ENCODE measurements at regions not wholly inside any gene's neighbourhood (a gene's known extent, or its start where the extent isn't known, plus 50 kb on each side); places are given as distances from the start of the nearest gene placed in this dataset.

DNA sequence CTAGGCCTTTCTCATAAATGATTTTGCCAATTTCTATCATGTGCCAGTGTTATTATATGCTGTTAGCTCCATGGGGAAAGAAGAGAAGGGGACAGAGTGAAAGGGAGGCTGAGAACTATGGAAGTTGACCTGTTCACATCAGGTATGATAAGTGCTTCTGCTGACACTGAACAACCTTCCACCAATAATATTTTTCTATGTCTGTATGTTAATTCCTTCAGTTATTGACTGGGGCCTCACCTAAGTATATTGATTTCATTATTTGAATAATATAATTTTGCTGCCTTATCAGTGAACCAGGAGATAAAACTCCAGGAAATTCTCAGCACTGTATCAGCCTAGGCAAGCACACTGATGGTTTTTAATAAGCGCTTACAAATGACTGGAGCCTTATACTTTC, 262.8 kb downstream of the SNCA start:
- Histone ChIP-seq H3K4me3 (ENCODE audit: low read depth, low read length) (no peak overlapping the region), H3K36me3 (replicated peaks) (no peaks in the 10 kb centered on the region), H3K27ac (no peak overlapping the region), H3K27me3 (replicated peaks) (no peaks in the 10 kb centered on the region)
- no peak for DNase-seq
- TF ChIP-seq, protein P1, sequence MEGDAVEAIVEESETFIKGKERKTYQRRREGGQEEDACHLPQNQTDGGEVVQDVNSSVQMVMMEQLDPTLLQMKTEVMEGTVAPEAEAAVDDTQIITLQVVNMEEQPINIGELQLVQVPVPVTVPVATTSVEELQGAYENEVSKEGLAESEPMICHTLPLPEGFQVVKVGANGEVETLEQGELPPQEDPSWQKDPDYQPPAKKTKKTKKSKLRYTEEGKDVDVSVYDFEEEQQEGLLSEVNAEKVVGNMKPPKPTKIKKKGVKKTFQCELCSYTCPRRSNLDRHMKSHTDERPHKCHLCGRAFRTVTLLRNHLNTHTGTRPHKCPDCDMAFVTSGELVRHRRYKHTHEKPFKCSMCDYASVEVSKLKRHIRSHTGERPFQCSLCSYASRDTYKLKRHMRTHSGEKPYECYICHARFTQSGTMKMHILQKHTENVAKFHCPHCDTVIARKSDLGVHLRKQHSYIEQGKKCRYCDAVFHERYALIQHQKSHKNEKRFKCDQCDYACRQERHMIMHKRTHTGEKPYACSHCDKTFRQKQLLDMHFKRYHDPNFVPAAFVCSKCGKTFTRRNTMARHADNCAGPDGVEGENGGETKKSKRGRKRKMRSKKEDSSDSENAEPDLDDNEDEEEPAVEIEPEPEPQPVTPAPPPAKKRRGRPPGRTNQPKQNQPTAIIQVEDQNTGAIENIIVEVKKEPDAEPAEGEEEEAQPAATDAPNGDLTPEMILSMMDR (IDR thresholded peaks at IDR 0.05; ENCODE audit: low read depth, low read length, missing control alignments): no peak
- in situ Hi-C loops (cut with HindIII; ENCODE audit: low pct_ligation_motif_present, low sequenced_read_pairs): no loop called here

DNA sequence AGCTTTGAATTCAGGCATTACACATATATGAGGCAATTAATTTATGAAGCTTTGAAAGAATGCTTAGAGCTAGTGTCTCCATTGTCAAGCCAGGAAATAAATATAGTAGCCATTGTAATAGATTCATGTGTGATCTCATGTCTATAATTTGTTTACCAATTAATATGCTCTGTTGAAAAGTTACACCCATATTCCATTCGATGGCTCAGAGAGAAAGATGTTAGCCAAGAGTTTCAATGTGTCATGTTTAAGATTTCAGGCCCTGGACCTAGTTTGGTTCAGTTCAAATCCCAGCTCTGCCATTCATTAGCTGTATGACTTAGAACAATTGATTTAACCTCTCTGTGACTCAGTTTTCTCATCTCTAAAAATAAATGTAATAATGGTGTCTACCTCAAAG, 263.3 kb downstream of the SNCA start:
- Histone ChIP-seq H3K27me3 (replicated peaks) (no peaks in the 10 kb centered on the region), H3K27ac (no peak overlapping the region), H3K4me3 (ENCODE audit: low read depth, low read length) (no peak overlapping the region), H3K36me3 (replicated peaks) (no peaks in the 10 kb centered on the region)
- in situ Hi-C loops (cut with HindIII; ENCODE audit: low pct_ligation_motif_present, low sequenced_read_pairs): no loop called here
- TF ChIP-seq, protein P1 (IDR thresholded peaks at IDR 0.05; ENCODE audit: low read depth, low read length, missing control alignments): no peak
- no peak for DNase-seq

DNA sequence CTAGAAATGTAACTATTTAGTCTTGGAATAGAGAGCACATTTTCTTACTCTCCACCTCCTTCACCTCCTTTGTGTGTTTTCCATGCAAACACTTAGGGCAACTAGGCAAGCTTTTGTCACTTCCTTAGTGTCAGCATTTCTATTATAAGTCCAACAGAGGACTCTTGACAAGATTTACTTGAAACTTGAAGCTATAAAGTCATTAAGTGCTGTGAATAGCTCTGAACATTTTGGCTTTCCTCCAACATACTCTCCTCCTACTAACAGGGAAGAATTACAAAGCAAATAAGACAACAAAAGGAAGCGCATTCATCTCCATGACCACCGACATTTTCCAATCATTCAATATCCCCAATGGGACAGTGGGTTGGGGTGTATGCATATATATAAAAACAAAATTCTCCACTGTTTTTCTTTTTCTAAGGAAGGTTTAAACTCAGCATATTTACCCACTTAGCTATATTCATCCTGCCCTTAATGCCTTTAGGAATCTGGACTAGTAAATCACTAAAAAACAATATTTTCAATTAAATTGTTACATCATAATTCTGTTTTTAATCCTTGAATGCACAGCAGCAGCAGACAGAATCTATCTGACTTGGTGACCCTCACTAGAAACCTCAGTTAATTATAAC, 264.6 kb downstream of the SNCA start:
- in situ Hi-C loops (cut with HindIII; ENCODE audit: low pct_ligation_motif_present, low sequenced_read_pairs): no loop called here
- TF ChIP-seq, protein P1 (IDR thresholded peaks at IDR 0.05; ENCODE audit: low read depth, low read length, missing control alignments): no peak
- Histone ChIP-seq H3K36me3 (replicated peaks) (no peaks in the 10 kb centered on the region), H3K27ac (no peak overlapping the region), H3K4me3 (ENCODE audit: low read depth, low read length) (no peak overlapping the region), H3K27me3 (replicated peaks) (no peaks in the 10 kb centered on the region)
- DNase-seq: no peak

DNA sequence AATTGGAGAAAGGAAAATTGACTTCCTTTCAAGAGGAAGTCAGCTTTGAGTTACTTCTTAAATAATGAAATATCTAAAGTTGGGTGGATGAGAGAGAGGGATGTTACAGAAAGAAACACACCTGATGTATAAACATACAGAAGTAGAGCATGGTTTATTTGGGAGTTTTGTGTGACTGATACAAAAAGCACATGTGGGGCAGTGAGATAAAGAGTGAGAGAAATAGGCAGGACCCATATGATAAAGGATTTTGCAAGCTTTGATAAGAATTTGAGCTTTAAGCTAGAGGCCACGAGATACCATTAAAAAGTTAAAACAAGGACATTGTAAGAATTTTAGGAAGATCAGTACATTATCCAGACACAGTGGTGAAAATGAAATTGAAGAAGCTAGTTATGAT, 263.3 kb upstream of the GPRIN3 start:
- Histone ChIP-seq H3K27ac (no peak overlapping the region), H3K36me3 (replicated peaks) (no peaks in the 10 kb centered on the region), H3K27me3 (replicated peaks) (no peaks in the 10 kb centered on the region), H3K4me3 (ENCODE audit: low read depth, low read length) (no peak overlapping the region)
- DNase-seq: no peak
- in situ Hi-C loops (cut with HindIII; ENCODE audit: low pct_ligation_motif_present, low sequenced_read_pairs): no loop called here
- TF ChIP-seq, protein P1 (IDR thresholded peaks at IDR 0.05; ENCODE audit: low read depth, low read length, missing control alignments): no peak

DNA sequence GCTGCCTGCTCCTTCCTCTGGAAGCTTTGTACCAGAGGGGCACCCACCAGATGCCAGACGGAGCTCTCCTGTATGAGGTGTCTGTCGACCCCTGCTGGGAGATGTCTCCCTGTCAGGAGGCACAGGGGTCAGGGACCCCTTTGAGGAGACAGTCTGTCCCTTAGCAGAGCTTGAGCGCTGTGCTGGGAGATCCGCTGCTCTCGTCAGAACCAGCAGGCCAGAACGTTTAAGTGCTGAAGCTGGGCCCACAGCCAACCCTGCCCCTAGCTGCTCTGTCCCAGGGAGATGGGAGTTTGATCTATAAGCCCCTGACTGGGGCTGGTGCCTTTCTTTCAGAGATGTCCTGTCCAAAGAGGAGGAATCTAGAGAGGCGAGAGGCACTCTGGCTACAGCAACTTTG, 260.3 kb upstream of the GPRIN3 start:
- H3K27ac ChIP-seq: no peak overlapping the region
- TF ChIP-seq, protein P1 (IDR thresholded peaks at IDR 0.05; ENCODE audit: low read depth, low read length, missing control alignments): no peak
- no peaks in the 10 kb centered on the region for H3K36me3 ChIP-seq (replicated peaks)
- H3K27me3 ChIP-seq (replicated peaks): no peaks in the 10 kb centered on the region
- no peak for DNase-seq
- in situ Hi-C loops (cut with HindIII; ENCODE audit: low pct_ligation_motif_present, low sequenced_read_pairs): no loop called here
- no peak overlapping the region for H3K4me3 ChIP-seq (ENCODE audit: low read depth, low read length)

DNA sequence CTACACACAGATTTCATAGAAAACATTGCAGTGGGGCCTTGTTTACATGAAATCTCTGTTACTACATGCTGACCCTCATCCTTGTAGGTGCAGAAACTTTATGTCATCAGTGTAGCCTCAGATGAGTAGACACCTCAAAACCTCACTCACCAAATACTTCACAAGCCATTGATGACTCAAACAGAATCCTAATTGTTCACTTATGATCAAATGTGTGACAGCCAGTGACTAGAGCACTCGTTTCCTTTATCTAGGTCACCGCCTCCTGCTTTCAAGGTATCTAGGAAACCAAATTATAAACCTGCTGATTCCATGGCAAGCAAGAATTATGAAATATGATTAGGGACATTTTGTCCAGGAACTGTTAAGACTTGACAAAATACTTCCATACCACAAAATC, 255.8 kb upstream of the GPRIN3 start:
- Histone ChIP-seq H3K4me3 (ENCODE audit: low read depth, low read length) (no peak overlapping the region), H3K27ac (no peak overlapping the region), H3K36me3 (replicated peaks) (no peaks in the 10 kb centered on the region), H3K27me3 (replicated peaks) (no peaks in the 10 kb centered on the region)
- no peak for DNase-seq
- TF ChIP-seq, protein P1 (IDR thresholded peaks at IDR 0.05; ENCODE audit: low read depth, low read length, missing control alignments): no peak
- in situ Hi-C loops (cut with HindIII; ENCODE audit: low pct_ligation_motif_present, low sequenced_read_pairs): no loop called here

Data from brain microvascular endothelial cell (primary cell).